ENCODE measurements at regions not wholly inside any gene's neighbourhood (a gene's known extent, or its start where the extent isn't known, plus 50 kb on each side); places are given as distances from the start of the nearest gene placed in this dataset.

- Histone ChIP-seq H3K14ac (ENCODE audit: insufficient read depth, low read length) (no peak overlapping the region), H2BK120ac (ENCODE audit: low read depth, low read length, poor library complexity, severe bottlenecking) (no peak overlapping the region), H3K56ac (ENCODE audit: insufficient read length, low read depth, low read length) (no peak overlapping the region), H3K27ac (ENCODE audit: insufficient read length, low read depth, low read length) (no peak overlapping the region), H3K18ac (ENCODE audit: insufficient read length, low read depth, low read length) (no peak overlapping the region), H4K5ac (ENCODE audit: insufficient read length, low read depth, low read length) (no peak overlapping the region), H2AFZ (ENCODE audit: low read length) (peak overlapping the region; percentile 22), H3K79me2 (ENCODE audit: insufficient read depth, low read length) (no peaks in the 10 kb centered on the region), H3K27me3 (ENCODE audit: insufficient read depth, low read length) (no peaks in the 10 kb centered on the region), H4K8ac (replicated peaks; ENCODE audit: insufficient read length, low read depth, low read length) (no peak overlapping the region), H3T11ph (ENCODE audit: low read length) (no peak overlapping the region), H2BK5ac (ENCODE audit: insufficient read length, low read length) (no peak overlapping the region), H3K79me1 (ENCODE audit: insufficient read depth, low read depth, low read length, poor library complexity, severe bottlenecking) (no peaks in the 10 kb centered on the region), H2BK20ac (ENCODE audit: low read depth, low read length, poor library complexity, severe bottlenecking) (no peak overlapping the region), H3K9ac (ENCODE audit: extremely low read depth, insufficient read length, low read length) (no peak overlapping the region), H4K91ac (ENCODE audit: insufficient read length, low read depth, low read length) (no peak overlapping the region), H2BK12ac (ENCODE audit: insufficient read length, low read depth, low read length) (no peak overlapping the region), H3K4me2 (ENCODE audit: insufficient read depth, insufficient read length, low read length) (no peak overlapping the region), H3K9me3 (ENCODE audit: control insufficient read depth, low read depth, low read length) (no peaks in the 10 kb centered on the region), H2BK15ac (ENCODE audit: low read depth, low read length) (no peak overlapping the region), H4K20me1 (ENCODE audit: control insufficient read depth, insufficient read depth, insufficient read length) (no peaks in the 10 kb centered on the region), H3K23me2 (ENCODE audit: insufficient read length, low read depth, low read length, poor library complexity, severe bottlenecking) (no peaks in the 10 kb centered on the region), H3K4ac (ENCODE audit: low read depth, low read length) (no peak overlapping the region), H2AK5ac (ENCODE audit: insufficient read length, low read length) (no peak overlapping the region), H3K4me1 (ENCODE audit: insufficient read depth, low read length) (peaks cover 4% of the 10 kb centered on the region; the same call in 1 of the 2 replicates), H3K23ac (ENCODE audit: insufficient read length, low read depth, low read length) (no peak overlapping the region)
- no CpG with 5 or more reads among the region's 4 CpGs for WGBS (ENCODE audit: extremely low coverage, insufficient read length, low lambda C conversion rate)
- DNase-seq: no peak
- no peak for TF ChIP-seq CTCF (conservative IDR thresholded peaks at IDR 0.05)
- H3K4me3 Mint-ChIP-seq: no peak overlapping the region
- H3K27me3 Mint-ChIP-seq (ENCODE audit: low read depth): no peaks in the 10 kb centered on the region
- H3K36me3 Mint-ChIP-seq (ENCODE audit: insufficient read depth in 1 of 3, low read depth in 3 of 3): peaks cover 0 to 11% (median 0%) of the 10 kb centered on the region in 3 experiments; a peak in 1 of 7 replicates
- no peak overlapping the region; a peak in 1 of 7 replicates for H3K27ac Mint-ChIP-seq
- H3K9me3 Mint-ChIP-seq: peaks cover 0 to 5% of the 10 kb centered on the region in 2 experiments; a peak in 1 of 5 replicates
- peaks cover 16% of the 10 kb centered on the region in 2 experiments for H3K4me1 Mint-ChIP-seq
These were observed 408.5 kb downstream of the PLPP3 start for GRCh38 chr1:56170784-56171320.

All from H9 (cell line).